ENCODE measurements at regions not wholly inside any gene's neighbourhood (a gene's known extent, or its start where the extent isn't known, plus 50 kb on each side); places are given as distances from the start of the nearest gene placed in this dataset.
"Not testable (repeated sequence)": the region's sequence is repeated elsewhere in the genome, so short reads cannot be mapped to it uniquely, and the experiment has no call there.

DNA sequence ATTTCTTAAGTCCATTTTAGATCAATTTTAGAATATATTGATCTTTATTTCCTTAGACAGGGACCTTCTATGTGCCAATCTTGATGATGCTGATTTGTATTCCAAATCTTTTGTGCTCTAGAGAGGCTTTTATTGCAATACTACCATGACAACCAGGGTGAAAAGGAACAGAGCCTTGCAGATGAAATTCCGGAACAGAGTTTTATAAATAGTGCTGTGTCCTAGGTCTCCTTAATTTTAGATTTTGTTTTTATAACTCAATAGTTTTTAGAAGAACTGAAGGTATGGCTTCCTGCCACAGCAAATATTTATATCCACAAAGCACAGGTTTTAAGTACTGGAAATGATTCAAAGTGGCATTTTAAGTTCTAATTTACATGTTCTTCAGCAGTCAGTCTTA is 160.2 kb downstream of the PMAIP1 start:
- no peak for DNase-seq

DNA sequence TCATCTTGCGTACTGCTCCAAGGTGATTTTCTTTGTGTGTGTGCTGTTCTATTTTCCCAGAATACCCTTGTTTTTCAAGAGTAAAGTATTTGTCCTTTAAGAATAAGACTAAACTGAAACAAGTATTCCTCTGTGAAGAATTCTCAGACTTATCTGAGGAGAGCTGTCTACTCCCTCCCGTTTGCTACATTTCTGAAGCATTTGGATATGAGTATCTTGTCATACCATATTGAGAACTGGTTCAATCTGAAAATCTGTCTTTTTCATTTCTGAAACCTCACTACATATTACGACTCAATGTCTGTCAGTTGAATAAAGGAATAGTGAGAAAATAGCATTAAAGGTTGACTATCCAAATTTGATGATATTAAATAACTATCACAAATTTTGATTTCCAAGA is 159.4 kb downstream of the PMAIP1 start:
- no peak for DNase-seq

DNA sequence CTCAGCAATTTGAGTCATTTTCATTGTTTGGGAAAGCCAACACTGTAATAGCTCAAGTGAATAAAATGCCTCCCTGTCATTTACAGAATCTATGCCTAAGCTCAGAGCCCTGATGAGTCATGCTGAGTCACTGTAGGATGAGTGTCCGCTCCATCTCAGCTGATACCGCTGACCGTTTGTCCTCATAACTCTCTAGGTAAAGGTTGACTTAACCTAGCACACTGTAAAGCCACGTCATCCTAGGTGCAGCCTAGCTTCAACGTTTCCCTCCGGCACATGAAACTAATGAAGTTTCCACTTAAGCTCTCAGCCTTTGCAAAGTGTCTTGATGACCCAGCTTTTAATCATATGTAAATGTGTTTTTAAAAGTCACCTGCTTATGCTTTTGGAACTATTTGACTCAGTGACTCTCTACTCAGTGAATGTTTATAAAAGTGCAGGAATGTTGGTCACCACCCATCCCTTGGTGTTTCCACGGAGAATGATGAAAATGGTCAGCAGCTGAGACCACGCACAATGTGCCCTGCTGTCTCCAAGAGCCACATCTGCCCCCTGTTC is 154.0 kb downstream of the PMAIP1 start:
- DNase-seq: no peak

DNA sequence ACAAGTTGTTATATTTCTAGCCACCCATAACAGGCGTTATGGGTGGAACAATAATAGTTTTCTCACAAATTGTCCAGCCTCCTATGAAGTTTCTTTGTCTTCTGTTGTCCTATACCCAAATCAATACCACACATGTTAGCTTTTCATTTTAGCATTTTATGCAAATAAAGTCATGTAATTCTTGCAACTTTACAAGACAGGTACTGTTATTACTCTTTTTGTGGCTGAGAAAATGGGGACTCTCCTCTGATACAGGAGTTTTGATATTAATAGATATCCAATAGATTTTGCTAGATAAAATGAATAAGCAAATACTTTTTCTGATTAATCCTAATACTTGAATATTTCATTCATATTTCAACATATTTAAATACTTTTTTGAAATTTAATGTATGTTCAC is 151.0 kb downstream of the PMAIP1 start:
- DNase-seq: no peak

DNA sequence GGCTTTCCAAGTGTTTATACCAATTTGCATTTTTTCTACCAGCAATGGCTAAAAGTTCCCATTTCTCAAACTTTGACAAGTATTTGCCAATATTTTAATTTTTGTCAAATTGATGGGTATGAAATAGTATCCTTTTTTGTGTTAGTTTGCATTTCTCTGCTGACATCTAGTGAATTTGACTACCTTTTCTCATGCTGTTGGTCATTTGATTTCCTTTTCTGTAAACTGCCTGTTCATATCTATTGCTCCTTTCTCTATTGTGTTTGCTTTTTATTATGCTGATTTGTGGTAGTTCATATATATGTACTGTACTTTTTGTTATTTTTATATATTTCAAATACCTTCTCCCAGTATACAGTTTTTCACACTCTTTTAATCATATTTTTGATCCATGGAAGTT is 149.4 kb downstream of the PMAIP1 start:
- DNase-seq: no peak

DNA sequence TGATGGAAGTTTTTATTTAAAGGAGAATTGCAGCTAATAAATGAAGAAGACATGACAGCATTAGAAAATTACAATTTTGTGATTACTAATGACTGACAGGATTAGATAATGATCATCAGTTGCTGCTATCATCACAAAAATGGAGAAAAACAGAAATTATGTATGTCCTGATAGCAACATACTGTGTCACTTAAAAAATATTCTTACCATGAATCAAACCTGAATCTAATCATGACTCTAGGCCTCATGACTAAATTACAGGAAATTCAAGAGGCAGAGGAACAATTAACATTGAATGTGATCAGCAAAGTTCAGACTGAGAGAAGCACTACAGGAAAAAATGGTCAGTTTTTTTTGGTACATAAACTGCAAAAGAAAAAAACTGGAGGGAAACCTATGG is 147.8 kb downstream of the PMAIP1 start:
- DNase-seq: no peak

DNA sequence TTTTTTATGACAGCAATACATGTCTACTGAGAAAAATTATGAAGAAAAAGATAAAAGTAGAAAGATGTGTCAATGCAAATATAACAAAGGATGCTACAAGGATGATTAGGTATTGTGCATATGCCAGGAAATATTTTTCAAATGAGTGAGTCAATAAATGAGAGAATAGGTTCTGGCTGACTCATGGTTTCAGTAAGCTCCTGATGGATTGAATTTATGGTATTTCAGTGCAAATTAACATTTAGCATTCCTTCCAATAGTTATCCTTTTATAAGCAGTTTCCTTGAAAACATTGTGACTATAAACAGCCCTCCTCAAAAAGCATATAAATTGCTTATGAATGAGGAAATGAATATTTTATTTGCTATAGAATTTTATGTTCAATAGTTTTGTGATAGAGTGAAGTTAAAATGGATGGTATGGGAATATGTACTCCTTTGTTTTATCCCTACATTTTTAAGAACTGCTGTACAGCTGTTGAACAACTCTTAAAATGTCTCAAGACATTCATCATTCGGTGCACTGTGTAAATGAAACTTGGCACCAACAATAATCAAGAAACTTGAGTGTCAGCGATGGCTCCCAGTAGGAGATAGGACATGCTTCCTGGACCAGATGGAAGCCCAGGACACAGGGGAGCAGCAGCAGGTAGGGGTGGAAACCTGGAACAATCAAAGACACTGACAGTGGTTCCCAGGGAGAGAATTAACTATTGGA is 144.7 kb downstream of the PMAIP1 start:
- DNase-seq: no peak

DNA sequence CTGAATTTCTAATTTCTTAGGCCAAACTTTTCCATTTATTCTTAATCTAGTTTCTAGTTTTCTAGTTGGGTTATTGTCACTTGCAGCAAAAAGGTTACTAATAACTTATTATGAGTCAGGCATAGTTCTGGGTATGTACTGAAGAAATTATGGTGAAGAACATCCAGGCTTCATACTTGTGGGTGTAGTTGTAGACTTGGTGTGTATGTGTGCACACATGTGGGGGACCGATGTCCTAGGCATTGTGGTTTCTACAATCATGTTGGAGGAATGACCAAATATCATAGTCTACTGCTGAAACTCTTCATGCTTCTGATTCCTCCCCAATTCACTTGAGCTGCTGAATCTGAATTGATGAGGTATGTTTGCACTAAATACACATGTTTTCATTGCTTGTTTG is 141.2 kb downstream of the PMAIP1 start:
- no peak for DNase-seq

DNA sequence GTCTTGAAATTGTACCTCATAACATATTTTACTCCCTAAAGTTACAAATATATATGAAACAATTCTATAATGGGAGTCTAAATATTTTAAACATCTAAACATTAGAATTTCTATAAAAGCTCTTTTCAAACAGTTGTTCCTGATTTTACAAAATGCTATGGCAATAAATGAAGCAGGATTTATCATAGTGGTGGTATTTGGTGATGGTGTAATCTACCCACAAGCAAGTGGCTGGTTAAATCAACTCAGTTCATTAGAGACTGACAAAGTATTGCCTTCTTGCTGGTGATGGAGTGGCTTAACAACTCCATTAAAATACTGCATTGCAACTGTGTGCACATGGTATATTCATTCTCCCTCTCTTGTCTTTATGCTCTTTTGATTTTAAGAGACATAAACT is 138.9 kb downstream of the PMAIP1 start:
- no peak for DNase-seq

DNA sequence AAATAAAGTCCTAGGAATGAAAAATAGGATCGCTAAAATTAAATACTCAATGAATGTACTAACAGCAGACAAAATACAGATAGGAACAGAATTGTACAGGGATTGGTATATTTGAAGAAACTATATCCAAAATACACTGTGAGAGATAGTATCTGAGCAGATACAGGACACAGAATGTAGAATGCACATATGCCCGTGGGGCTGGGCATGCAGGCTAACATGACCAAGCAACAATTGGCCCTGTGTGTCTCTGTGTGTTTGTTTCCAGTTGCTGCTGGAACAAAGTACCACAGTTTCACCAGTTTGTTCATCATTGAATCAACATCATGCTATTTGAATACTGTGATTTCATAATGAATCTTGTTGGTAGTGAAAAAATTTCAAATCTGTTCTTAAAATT is 127.6 kb downstream of the PMAIP1 start:
- no peak for DNase-seq

DNA sequence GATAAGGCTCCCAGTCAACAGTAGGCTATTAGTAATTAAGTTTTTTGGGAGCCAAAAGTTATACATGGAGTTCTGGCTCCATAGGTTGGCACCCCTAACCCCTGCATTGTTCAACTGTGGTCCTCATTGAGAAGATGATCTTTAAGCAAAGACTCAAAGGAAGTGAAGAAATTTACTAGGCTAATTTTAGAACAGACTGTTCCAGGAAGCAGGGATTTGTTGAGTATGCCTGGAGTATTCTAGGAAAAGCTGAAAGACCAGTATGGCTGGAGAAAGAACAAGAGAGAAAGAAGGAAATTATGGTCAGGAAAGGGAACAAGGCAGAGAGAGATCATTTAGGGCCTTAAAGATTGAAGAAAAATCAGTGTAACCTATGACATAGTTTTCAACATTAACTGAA is 125.1 kb downstream of the PMAIP1 start:
- DNase-seq: no peak

DNA sequence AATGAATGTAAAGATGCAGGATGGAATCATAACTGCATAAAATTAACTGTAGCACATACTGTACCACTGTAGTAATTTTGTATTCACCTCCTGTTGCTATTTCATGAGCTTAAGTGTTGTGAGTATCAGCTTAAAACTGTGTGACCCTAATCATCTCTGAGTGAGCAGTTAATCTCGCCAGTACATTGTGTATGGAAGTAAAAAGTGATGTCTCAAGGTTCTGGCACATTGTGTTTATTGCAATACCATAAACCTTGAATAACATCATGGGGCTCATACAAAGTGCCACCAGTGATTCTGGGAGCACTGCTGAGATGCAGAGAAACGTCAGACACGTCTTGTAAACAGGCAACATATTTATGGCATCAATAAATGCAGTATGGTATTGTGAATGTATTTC is 124.5 kb downstream of the PMAIP1 start:
- DNase-seq: no peak

DNA sequence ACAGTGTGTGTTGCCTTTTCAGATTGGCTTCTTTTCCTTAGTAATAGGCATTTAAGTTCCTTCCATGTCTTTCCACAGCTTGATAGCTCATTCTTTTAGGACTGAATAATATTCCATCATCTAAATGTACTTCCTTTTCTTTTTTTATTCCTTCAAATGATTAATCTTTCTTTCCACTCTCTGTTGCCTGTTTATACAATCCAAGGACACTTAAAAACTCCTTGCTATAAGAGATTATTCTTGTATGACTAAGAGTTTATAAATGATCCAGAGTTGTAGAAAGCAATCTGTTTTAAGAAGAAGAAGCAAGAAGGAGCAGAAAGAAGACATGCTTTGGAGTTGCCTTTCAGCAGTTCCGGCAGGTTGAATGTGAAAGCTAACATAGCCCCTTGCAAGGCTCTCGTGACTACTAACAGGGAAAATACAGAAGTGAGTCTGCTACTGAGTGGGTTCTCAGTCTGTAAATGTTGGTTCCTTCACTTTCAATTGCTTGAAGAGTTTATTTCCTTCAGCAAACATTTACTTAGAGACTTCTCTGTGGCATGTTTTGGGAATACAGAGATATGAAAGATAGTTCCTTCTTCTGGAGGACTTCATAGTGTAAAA is 123.0 kb downstream of the PMAIP1 start:
- DNase-seq: no peak

DNA sequence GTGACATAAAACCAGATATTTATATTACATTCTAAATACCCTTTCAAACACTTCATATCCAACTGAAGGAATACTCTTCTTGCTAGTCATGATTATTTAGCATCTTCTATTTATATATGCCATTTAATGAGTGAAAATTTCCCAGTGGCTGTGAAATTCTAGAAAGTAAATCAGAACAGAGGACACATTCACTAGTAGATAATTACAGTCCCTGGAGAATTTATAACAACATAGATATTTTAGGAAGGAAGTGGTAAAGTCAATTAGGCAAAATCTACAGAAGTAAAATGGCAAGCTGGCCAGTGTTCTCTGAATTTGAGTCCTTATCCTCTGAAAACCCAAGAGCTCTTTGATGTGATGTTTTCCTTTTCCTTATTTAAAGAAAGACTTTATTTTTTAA is 121.8 kb downstream of the PMAIP1 start:
- DNase-seq: no peak

DNA sequence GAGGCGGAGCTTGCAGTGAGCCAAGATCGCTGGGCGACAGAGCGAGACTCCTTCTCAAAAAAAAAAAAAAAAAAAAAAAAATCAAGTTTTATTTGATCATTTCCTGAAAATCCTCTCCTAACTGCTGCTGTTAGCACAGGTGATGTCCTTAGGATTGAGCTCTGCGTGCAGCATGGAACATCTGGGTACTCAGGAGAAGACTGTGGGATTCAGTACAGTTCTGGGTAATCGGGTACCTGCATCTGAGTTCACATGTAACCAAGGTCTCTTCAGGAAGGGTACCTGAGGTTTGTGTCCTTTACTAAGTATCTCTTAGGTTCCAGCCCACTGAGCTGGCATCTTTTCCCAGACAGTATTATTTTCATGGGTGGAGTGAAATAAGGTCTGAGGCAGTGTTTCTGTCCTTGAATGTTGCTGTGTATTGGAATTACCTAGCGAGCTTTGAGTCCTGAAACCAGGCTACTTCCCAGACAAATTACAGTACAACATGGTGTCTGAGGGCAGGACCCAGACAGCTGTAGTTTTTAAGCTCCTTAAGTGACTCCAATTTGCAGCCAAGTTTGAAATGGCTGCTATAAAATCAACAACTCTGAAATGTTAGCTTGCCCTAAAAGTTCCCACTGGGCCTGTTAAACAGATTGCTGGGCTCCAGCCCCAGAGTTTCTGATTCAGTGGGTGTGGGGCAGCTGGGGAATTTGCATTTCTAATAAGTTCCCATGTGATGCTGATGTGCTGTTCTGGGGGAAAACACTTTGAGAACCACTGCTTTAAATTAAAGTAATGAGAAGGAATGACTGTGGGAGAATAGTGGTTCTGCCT is 120.5 kb downstream of the PMAIP1 start:
- DNase-seq: no peak

DNA sequence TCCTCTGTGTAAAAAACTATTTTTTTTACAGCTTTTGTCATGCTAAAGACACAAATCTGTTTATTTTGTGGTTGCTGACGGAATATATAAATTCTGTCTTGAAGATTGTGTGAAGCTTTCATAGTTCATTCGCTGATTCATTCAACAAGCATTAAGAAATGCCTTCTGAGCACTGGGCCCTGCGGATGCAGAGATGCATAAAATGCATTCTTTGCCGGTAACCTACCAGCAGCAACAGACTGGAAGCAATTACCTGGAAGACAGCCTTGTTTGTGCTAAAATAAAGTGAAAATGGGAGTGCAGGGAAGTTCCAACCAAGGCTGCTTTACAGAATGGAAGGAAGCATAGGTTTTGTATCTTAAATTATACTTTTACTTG is 119.7 kb downstream of the PMAIP1 start:
- DNase-seq: no peak

DNA sequence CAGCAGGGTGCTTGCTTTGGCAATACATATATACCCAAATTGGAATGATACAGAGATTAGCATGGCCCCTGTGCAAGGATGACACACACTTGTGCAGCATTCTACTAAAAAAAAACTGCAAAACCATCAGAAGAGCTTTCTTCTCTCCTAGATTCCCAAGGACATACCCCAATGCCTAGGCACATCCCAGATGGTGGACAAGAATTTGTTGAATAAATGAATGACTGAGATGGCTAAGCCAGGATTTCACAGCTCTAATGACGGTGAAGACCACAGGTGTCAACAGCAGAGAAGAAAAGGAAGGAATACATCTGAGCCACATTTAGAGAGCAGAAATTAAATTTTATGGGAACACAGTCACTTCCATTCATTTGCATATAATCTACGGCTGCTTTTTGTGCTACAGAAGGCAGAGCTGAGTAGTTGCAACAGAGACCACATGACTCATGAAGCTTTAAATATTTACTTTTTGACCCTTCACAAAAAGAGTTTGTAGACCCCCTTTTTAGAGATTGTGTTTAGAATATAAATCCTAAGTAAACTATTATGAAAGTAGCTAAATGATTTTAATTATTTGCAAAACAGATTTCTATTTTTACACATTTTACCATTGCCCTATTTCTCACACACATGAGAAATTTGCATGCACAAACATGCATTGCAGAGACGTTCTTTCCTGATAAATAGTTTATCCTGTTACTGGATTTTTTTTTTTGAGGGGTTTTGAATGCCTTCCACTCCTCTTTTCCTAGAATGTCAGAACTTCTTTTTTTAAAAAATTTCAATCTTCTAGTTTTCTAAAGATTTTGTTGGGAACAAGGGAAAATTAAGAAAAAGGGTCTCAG is 119.0 kb downstream of the PMAIP1 start:
- no peak for DNase-seq

DNA sequence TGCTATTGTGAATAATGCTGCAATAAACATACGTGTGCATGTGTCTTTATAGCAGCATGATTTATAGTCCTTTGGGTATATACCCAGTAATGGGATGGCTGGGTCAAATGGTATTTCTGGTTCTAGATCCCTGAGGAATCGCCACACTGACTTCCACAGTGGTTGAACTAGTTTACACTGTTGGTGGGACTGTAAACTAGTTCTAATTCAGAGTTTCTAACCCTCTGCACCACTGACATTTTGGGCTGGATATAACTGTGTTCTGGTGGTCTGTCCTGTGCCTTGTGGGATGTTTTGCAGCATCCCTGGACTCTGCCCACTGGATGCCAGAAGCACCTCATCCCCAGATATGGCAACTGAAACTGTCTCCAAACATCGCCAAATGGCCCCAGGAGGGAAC is 118.3 kb downstream of the PMAIP1 start:
- not testable (repeated sequence) for DNase-seq

DNA sequence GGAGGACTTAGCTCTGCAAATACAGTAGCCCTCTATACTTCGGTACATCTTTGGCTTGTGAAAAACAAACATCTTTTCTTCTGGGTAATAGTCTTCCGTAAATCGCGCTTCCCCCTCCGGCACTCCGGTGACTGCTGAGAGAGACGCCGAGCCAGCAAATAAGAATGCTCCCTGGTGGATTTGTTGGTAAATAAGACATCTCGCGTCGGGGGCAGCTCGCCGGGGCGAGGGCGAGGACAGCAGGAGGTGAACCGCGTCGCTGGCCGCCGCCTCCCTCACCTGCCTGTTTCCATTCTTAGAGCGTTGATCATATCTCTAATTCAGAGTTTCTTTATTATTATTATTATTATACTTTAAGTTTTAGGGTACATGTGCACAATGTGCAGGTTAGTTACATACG is 117.6 kb downstream of the PMAIP1 start:
- DNase-seq: no peak

DNA sequence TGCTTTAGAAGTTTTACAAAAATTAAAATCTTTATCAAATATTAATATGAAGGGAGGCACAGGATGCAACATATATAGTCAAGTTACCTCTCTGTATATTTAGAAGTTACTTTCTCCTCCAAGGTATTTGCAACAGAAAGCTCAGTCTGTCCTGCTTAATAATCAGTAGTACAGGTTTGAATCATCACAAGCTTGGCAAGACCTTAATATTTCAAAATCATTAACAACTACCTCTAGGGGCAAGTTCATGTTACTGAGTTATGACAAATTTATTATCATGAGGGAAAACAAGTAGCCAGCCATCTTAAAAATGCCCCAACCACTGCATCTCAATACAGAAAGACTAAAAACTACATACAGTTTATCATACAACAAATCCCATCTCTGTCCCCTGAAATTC is 116.0 kb downstream of the PMAIP1 start:
- DNase-seq: not testable (repeated sequence)

DNA sequence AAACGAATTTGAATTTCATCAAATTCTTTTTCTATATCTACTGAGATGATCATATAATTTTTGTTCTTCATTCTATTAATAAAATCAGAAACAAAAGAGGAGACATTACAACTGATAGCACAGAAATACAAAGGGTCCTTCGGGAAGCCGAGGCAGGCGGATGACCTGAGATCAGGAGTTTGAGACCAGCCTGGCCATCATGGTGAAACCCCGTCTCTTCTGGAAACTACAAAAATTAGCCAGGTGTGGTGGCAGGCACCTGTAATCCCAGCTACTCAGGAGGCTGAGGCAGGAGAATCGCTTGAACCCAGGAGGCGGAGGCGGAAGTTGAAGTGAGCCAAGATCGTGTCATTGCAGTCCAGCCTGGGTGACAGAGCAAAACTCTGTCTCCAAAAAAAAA is 113.4 kb downstream of the PMAIP1 start:
- not testable (repeated sequence) for DNase-seq

DNA sequence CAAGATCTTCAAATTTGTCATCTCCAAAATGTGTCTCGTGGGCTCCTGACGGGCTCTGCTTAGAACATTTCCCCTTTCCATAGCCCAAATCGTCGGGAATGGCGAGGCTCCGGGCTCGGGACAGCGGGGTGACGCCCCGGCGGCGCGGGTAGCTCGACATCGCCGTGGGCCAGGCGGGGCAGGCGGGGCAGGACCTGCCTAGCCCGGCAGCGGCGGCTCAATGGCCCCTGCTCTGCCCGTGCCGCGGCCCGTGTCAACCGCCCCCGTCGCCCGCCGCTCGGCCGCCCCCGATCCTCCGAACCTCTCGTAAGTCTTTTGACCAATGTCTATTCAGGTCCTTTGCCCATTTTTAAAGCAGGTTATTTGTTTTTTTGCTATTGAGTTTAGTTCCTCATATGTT is 111.2 kb downstream of the PMAIP1 start:
- DNase-seq: no peak

DNA sequence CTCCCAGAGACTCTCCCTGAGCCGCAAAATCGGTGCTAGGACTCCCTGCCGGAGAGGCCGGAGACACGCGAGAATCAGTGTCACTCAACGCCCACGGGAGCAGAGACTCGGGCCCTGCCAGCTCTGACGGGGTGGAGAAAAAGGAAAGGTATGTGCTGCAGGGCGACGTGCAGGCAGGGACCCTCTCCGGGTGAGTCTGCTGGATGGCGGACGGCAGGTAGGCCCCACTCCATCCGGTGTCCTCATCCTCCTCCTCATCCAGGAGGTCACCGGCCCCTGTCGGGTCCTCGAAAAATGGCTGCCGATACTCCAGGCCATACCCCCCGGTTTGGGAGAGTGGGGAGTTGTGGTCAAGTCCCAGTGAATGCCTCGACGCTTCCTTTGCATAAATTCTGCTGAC is 110.7 kb downstream of the PMAIP1 start:
- DNase-seq: no peak
